GM18870 (cell line): ENCODE measurements at regions not wholly inside any gene's neighbourhood (a gene's known extent, or its start where the extent isn't known, plus 50 kb on each side); places are given as distances from the start of the nearest gene placed in this dataset.
"Not testable (repeated sequence)": the region's sequence is repeated elsewhere in the genome, so short reads cannot be mapped to it uniquely, and the experiment has no call there.

Experiments used
- ATAC-seq: cut with Tn5 transposase; IDR thresholded peaks from one replicate; pipeline ENCODE4 v1.9.1; 2021; ENCODE audit warnings: moderate library complexity; ENCODE audit not compliant: unreplicated experiment

DNA sequence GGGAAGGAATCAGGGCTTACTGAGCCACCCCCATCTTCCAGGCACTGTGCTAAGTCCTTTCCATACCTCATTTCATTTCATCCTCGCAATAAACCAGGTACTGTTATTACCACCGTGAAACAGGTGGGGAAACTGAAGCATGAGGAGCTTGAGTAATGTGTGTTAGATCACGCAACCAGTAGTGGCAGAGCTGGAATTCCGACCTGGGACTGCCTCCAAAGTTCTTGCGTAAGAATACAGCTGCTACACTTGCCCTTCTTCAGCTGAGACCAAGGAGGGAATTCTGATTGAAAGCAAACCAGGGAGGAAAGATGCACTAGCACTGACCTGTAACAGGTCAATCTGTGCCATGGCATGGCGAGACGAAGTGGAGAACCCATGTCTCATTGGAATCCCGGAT is 113.4 kb upstream of the MSX2 start:
- no peak for ATAC-seq

GRCh38 chr5:174612686-174613085 is 111.7 kb upstream of the MSX2 start:
- no peak for ATAC-seq

- no peak for ATAC-seq
These were observed 109.8 kb upstream of the MSX2 start for GRCh38 chr5:174614500-174615135.

- no peak for ATAC-seq
These were observed 108.3 kb upstream of the MSX2 start for GRCh38 chr5:174616036-174616435.

DNA sequence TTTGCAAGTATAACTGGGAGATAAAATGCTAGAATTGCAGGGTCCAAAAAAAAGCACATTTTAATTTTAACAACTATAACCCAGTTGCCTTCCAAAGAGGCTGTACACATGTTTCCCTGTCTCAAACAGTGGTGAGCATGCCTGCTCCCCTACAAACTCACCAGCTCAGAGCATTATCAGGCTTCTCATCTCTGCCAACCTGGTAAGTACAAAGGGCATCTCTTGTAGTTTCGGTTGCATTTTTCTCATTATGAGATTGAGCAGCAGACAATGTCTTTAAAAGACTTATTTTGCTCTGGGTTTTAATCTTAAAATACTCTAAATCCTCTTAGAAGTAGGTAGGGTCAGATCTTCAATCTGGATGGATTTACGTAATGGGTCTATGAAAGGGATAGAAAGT is 107.1 kb upstream of the MSX2 start:
- no peak for ATAC-seq

DNA sequence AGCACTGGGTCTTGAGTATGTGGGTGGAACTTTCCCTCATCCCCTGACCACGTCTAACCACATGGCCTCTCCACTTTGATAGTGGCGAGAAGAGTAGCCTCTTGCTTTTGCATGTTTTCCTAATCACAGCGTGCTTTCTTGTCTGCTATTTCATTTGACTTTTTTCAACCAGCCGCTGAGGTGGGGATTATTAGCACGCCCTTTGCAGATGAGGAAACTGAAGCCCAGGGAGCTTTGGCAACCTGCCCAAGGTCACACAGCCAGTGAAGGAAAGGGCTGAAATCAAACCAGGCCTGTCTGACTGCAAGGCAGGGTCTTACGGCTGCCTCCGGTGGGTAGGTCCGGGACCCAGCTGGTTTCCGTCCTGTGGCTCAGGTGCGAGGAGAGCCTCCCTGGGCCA is 106.5 kb upstream of the MSX2 start:
- ATAC-seq = no peak

GRCh38 chr5:174618589-174618988 is 105.8 kb upstream of the MSX2 start:
- no peak for ATAC-seq

GRCh38 chr5:174622067-174622466 is 102.3 kb upstream of the MSX2 start:
- no peak for ATAC-seq

DNA sequence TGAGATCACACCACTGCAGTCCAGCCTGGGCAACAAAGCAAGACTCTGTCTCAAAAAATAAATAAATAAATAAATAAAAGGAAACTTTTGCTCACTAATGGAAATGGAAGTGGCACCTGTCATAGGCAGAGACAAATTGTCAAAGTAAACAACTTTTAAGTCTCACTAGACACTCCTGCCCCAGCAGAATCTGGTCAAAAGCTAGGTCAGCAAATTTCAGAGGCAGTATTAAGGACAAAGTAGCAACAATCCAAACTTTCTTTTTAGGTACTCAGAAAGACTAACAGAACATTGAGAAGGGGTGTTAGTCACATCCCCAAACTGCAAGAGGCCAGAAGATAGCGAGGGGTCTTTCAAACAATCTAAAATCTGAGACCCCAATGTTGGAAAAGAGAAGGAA is 101.4 kb upstream of the MSX2 start:
- no peak for ATAC-seq

GRCh38 chr5:174623433-174624019 is 100.9 kb upstream of the MSX2 start:
- no peak for ATAC-seq

GRCh38 chr5:174624733-174625522 is 99.5 kb upstream of the MSX2 start:
- ATAC-seq = no peak

GRCh38 chr5:174625591-174626350 is 98.6 kb upstream of the MSX2 start:
- ATAC-seq = no peak

DNA sequence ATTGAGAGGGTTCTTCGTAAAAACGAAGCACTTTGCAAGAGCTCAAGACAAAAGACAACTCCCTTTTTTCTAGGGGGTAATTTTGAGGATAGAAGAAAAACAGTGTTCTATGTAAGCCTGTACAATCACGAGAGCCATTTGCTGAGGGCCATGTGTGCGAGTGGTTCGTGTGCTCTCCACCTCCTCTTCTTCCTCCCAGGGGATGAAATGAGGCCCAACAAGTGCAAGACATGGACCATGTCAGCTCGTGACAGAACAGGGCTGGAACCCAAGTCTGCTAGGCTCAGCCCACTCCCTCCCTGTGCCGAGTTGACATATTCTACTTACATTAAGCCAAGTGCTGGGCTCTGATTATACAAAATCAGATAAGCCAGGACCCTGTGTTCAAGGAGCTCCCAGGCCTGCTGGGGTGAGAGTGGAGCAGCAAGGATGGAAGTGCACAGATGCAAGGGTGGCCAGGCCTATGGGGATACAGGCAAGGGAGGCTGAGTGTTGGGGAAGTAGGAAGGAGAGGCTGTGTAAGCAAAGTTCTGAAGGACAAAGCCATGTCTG is 97.9 kb upstream of the MSX2 start:
- ATAC-seq = no peak

DNA sequence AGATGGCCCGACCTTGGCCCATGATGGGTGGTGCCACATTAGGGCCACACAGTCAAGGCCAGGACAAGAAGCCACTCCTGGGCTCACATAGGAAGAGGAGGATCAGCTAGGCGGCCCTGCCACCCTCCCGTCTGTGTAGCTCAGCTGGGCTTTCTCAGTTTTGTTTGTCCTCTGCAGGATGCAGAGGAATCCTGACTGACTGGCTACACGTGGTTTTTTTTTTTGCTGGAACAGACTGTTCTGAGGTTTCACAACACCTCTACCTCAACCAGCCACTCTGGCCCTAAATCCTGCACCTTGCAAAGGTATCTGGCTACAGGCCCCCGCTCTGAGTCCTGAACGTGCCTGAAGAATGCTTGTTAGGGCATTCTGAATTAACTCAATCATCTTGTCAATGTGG is 88.3 kb upstream of the MSX2 start:
- ATAC-seq = no peak

- ATAC-seq = no peak
These were observed 81.5 kb upstream of the MSX2 start for GRCh38 chr5:174642816-174643405.

- no peak for ATAC-seq
These were observed 79.9 kb upstream of the MSX2 start for GRCh38 chr5:174644436-174644835.

GRCh38 chr5:174644923-174645322 is 79.5 kb upstream of the MSX2 start:
- no peak for ATAC-seq

- no peak for ATAC-seq
These were observed 78.7 kb upstream of the MSX2 start for GRCh38 chr5:174645677-174646076.

GRCh38 chr5:174648618-174649017 is 75.8 kb upstream of the MSX2 start:
- not testable (repeated sequence) for ATAC-seq

GRCh38 chr5:174649391-174649790 is 75.0 kb upstream of the MSX2 start:
- ATAC-seq = no peak

- no peak for ATAC-seq
These were observed 69.9 kb upstream of the MSX2 start for GRCh38 chr5:174654442-174654841.
